ENCODE measurements at regions not wholly inside any gene's neighbourhood (a gene's known extent, or its start where the extent isn't known, plus 50 kb on each side); places are given as distances from the start of the nearest gene placed in this dataset.

- no peak for DNase-seq
- Histone ChIP-seq H3K4me3 (no peak overlapping the region), H3K27me3 (no peaks in the 10 kb centered on the region), H3K9me3 (no peaks in the 10 kb centered on the region), H3K27ac (no peak overlapping the region), H3K36me3 (no peaks in the 10 kb centered on the region), H3K4me1 (no peaks in the 10 kb centered on the region)
- no peak for TF ChIP-seq POLR2A (IDR thresholded peaks at IDR 0.05)
- TF ChIP-seq CTCF (IDR thresholded peaks at IDR 0.05): no peak
Observed at GRCh38 chr5:159576902-159577301, 246.6 kb upstream of the IL12B start.

- no peak overlapping the region for H3K4me3 ChIP-seq
- H3K27me3 ChIP-seq: no peaks in the 10 kb centered on the region
- no peak for DNase-seq
- no peak for TF ChIP-seq CTCF (IDR thresholded peaks at IDR 0.05)
- TF ChIP-seq POLR2A (IDR thresholded peaks at IDR 0.05): no peak
- H3K9me3 ChIP-seq: no peaks in the 10 kb centered on the region
- no peaks in the 10 kb centered on the region for H3K4me1 ChIP-seq
- no peak overlapping the region for H3K27ac ChIP-seq
- H3K36me3 ChIP-seq: no peaks in the 10 kb centered on the region
Observed at GRCh38 chr5:159581502-159582249, 251.4 kb upstream of the IL12B start.

GRCh38 chr5:159582756-159583541 lies 252.7 kb upstream of the IL12B start:
- H3K4me1 ChIP-seq: no peaks in the 10 kb centered on the region
- no peak overlapping the region for H3K27ac ChIP-seq
- no peaks in the 10 kb centered on the region for H3K27me3 ChIP-seq
- H3K36me3 ChIP-seq: no peaks in the 10 kb centered on the region
- TF ChIP-seq CTCF (IDR thresholded peaks at IDR 0.05) (no peak), POLR2A (IDR thresholded peaks at IDR 0.05) (no peak)
- no peak for DNase-seq
- no peak overlapping the region for H3K4me3 ChIP-seq
- H3K9me3 ChIP-seq: no peaks in the 10 kb centered on the region

- Histone ChIP-seq H3K4me1 (no peaks in the 10 kb centered on the region), H3K27me3 (no peaks in the 10 kb centered on the region), H3K4me3 (no peak overlapping the region), H3K9me3 (no peaks in the 10 kb centered on the region), H3K36me3 (no peaks in the 10 kb centered on the region), H3K27ac (no peak overlapping the region)
- TF ChIP-seq CTCF (IDR thresholded peaks at IDR 0.05): no peak
- TF ChIP-seq POLR2A (IDR thresholded peaks at IDR 0.05): no peak
- no peak for DNase-seq
Observed at GRCh38 chr5:159586921-159587320, 256.6 kb upstream of the IL12B start.

- no peak overlapping the region for H3K27ac ChIP-seq
- TF ChIP-seq POLR2A (IDR thresholded peaks at IDR 0.05) (no peak), CTCF (IDR thresholded peaks at IDR 0.05) (no peak)
Observed at GRCh38 chr5:159588941-159589340, 258.7 kb upstream of the IL12B start.

More at GRCh38 chr5:159588941-159589340, 258.7 kb upstream of the IL12B start:
- no peak overlapping the region for H3K4me3 ChIP-seq
- no peaks in the 10 kb centered on the region for H3K4me1 ChIP-seq
- H3K27me3 ChIP-seq: no peaks in the 10 kb centered on the region
- H3K36me3 ChIP-seq: no peaks in the 10 kb centered on the region
- H3K9me3 ChIP-seq: no peaks in the 10 kb centered on the region
- DNase-seq: no peak
